ENCODE measurements at regions not wholly inside any gene's neighbourhood (a gene's known extent, or its start where the extent isn't known, plus 50 kb on each side); places are given as distances from the start of the nearest gene placed in this dataset.

GRCh38 chr21:29431178-29431577 is 132.5 kb downstream of the BACH1 start:
- TF ChIP-seq CTCF (conservative IDR thresholded peaks at IDR 0.05; ENCODE audit: low read length) (no peak), EZH2phosphoT487 (IDR thresholded peaks at IDR 0.05; ENCODE audit: borderline replicate concordance, low read depth, low read length) (no peak)
